ENCODE measurements at regions not wholly inside any gene's neighbourhood (a gene's known extent, or its start where the extent isn't known, plus 50 kb on each side); places are given as distances from the start of the nearest gene placed in this dataset.

DNA sequence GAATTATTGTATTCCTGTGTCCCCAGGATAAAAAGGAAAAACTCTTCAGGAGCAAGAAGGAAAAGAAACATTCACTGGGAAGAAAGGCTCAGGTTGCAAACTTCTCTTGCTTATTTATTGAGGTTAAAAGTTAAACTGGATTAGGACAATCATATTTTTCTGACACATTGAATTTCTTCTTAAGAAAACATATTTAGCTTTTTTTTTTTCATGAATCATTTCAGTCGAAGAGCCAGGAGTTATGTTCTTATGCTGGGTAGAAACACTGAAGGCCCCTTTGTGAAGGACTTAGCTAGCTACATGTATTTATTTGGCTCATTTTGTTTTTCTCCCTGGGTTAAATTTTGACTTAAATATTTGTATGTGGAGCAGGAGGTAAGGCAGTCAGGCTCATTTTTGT lies 434.0 kb downstream of the KLF5 start:
- H3K27me3 Mint-ChIP-seq, result no peaks in the 10 kb centered on the region

DNA sequence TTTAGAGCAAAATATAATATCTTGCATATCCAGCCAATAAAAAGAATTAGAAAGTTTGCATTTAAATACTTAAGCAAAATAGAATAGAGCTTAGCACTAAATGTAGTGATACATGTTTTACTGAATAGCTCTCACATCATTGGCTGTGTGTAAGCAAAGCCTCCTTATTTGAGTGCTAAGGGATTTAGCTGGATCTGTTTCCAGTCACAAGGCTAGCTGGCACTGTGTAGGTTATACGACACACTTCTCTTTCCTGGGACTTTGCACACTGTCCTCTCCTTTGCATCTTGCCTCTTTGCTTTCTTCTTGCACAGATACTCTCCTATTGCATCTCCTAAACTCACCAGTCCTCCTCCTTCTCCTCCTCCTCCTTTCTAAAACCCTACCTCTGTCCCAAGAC lies 423.8 kb downstream of the KLF5 start:
- no peak for DNase-seq (ENCODE audit: extremely low spot score, unreplicated experiment)
- Mint-ChIP-seq H3K4me3 (no peak overlapping the region), H3K27me3 (no peaks in the 10 kb centered on the region), H3K36me3 (no peaks in the 10 kb centered on the region), H3K9me3 (no peaks in the 10 kb centered on the region), H3K4me1 (ENCODE audit: unreplicated experiment) (no peaks in the 10 kb centered on the region), H3K27ac (no peak overlapping the region)
- TF ChIP-seq, protein P1, sequence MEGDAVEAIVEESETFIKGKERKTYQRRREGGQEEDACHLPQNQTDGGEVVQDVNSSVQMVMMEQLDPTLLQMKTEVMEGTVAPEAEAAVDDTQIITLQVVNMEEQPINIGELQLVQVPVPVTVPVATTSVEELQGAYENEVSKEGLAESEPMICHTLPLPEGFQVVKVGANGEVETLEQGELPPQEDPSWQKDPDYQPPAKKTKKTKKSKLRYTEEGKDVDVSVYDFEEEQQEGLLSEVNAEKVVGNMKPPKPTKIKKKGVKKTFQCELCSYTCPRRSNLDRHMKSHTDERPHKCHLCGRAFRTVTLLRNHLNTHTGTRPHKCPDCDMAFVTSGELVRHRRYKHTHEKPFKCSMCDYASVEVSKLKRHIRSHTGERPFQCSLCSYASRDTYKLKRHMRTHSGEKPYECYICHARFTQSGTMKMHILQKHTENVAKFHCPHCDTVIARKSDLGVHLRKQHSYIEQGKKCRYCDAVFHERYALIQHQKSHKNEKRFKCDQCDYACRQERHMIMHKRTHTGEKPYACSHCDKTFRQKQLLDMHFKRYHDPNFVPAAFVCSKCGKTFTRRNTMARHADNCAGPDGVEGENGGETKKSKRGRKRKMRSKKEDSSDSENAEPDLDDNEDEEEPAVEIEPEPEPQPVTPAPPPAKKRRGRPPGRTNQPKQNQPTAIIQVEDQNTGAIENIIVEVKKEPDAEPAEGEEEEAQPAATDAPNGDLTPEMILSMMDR (conservative IDR thresholded peaks at IDR 0.05), result no peak

More for the DNA sequence above, 434.0 kb downstream of the KLF5 start:
- DNase-seq (ENCODE audit: extremely low spot score, unreplicated experiment), result no peak
- H3K4me3 Mint-ChIP-seq, result no peak overlapping the region
- H3K27ac Mint-ChIP-seq, result peak overlapping the region; percentile 38
- H3K4me1 Mint-ChIP-seq (ENCODE audit: unreplicated experiment), result peaks cover 25% of the 10 kb centered on the region
- H3K9me3 Mint-ChIP-seq, result peaks cover 13% of the 10 kb centered on the region
- H3K36me3 Mint-ChIP-seq, result peaks cover 6% of the 10 kb centered on the region
- TF ChIP-seq, protein P1 (conservative IDR thresholded peaks at IDR 0.05), result no peak

DNA sequence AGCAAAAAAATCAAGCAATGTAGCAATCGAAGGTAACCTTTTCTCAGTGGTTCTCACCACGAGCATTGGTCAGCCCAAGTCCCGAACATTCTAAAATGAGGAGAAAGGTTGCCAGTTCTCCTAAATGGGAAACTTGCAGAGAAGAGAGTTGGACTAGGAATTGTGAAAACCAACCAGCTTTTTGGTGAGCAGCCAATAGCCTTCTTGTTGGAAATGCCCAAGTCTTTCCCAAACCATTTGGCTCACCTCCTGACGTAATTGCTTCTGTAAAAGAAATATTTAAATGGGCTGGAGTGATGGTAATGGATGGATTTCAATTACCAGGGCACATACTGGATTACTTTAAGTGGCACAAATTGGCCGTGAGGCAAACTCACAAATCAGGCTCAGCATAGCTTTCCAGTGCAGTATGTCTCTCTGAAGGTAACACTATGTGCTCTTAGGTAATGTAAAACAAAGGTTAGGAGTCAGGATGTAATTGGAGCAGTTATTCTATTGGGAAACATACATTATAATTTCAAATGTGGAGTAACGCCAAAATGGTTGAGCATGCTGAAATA lies 423.2 kb downstream of the KLF5 start:
- TF ChIP-seq, protein P1 (conservative IDR thresholded peaks at IDR 0.05), result no peak
- no peak overlapping the region for H3K4me3 Mint-ChIP-seq
- no peaks in the 10 kb centered on the region for H3K9me3 Mint-ChIP-seq
- H3K4me1 Mint-ChIP-seq (ENCODE audit: unreplicated experiment), result no peaks in the 10 kb centered on the region
- H3K36me3 Mint-ChIP-seq, result no peaks in the 10 kb centered on the region
- no peak for DNase-seq (ENCODE audit: extremely low spot score, unreplicated experiment)
- H3K27me3 Mint-ChIP-seq, result no peaks in the 10 kb centered on the region
- H3K27ac Mint-ChIP-seq, result no peak overlapping the region

DNA sequence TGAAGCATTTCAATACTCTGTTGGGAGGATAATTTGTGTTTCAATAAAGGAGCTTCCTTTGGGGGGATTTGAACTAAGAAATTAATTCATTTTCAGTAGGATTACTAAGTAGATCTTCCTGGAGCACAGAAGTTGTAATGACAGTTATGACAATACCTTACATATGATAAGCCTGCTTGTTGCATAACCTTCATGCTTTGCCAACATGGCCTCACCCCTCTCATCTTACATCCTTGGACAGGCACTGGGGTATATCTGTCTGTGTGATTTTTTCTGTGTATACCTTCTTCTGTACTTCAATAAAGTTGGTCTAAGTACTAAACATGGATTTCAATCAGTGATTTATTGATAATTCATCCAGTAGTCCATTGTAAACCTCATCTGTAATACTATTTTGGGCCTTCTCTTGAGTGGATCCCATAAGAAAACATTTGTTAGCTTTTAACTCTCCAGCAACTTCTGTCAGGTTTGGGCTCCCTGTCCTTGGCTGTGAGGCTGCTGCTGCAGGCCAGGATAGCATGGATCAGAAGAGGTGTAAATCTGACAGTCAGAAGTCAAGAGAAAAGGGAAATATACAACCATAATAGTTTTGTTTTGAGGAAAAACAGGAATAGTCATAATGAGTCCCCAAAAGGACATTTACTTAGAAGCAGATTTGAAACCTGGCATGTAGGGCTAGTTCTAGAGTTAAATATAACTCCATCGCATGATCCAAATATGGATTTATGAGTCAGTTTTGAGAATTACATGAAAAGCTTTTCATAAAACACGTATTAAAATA lies 422.2 kb downstream of the KLF5 start:
- Mint-ChIP-seq H3K4me3 (no peak overlapping the region), H3K27me3 (no peaks in the 10 kb centered on the region), H3K4me1 (ENCODE audit: unreplicated experiment) (no peaks in the 10 kb centered on the region), H3K36me3 (no peaks in the 10 kb centered on the region), H3K27ac (no peak overlapping the region), H3K9me3 (no peaks in the 10 kb centered on the region)
- TF ChIP-seq, protein P1 (conservative IDR thresholded peaks at IDR 0.05), result no peak
- no peak for DNase-seq (ENCODE audit: extremely low spot score, unreplicated experiment)

DNA sequence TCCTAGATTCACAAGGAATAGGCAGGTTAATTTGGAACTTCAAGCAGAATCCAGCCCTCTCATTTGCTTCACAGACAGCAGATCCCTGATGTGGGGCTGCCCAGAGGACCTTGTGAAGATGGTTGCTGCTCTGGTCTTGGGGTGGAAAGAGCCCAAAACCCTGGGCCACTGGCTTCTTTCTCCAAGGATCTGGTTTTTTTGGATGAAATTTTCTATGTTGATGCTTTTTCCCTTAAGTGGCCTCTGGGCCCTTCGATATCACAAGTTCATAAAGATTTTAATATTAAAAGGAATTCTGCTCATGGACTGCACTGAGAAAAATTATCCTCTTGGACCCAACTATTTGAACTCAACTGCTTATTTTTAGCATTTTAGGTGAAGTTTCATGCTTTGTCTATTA lies 421.1 kb downstream of the KLF5 start:
- Mint-ChIP-seq H3K36me3 (no peaks in the 10 kb centered on the region), H3K27ac (no peak overlapping the region), H3K27me3 (no peaks in the 10 kb centered on the region), H3K4me1 (ENCODE audit: unreplicated experiment) (no peaks in the 10 kb centered on the region), H3K9me3 (no peaks in the 10 kb centered on the region), H3K4me3 (no peak overlapping the region)
- no peak for DNase-seq (ENCODE audit: extremely low spot score, unreplicated experiment)
- TF ChIP-seq, protein P1 (conservative IDR thresholded peaks at IDR 0.05), result no peak

Data from type B pancreatic cell (in vitro differentiated cells).